NCI-H1436 (cell line): ENCODE measurements at regions not wholly inside any gene's neighbourhood (a gene's known extent, or its start where the extent isn't known, plus 50 kb on each side); places are given as distances from the start of the nearest gene placed in this dataset.

Experiments used
- DNase-seq: peaks from one replicate; lab custom pipeline; 2025; lab: John Stamatoyannopoulos, UW

- DNase-seq = peak; percentile 69
Observed at GRCh38 chr15:77821188-77821958, 188.7 kb upstream of the LINGO1 start.

- no peak for DNase-seq
Observed at GRCh38 chr15:77819851-77820728, 187.4 kb upstream of the LINGO1 start.

- peak; percentile 38 for DNase-seq
Observed at GRCh38 chr15:77819048-77819850, 186.5 kb upstream of the LINGO1 start.

GRCh38 chr15:77818484-77819047 lies 185.9 kb upstream of the LINGO1 start:
- DNase-seq = no peak

- DNase-seq = no peak
Observed at GRCh38 chr15:77817434-77817833, 184.7 kb upstream of the LINGO1 start.

- no peak for DNase-seq
Observed at GRCh38 chr15:77816983-77817382, 184.3 kb upstream of the LINGO1 start.

- no peak for DNase-seq
Observed at GRCh38 chr15:77815015-77815414, 182.3 kb upstream of the LINGO1 start.

- no peak for DNase-seq
Observed at GRCh38 chr15:77812664-77813063, 180.0 kb upstream of the LINGO1 start.

- DNase-seq = no peak
Observed at GRCh38 chr15:77811270-77811669, 178.6 kb upstream of the LINGO1 start.

- DNase-seq = peak; percentile 86
Observed at GRCh38 chr15:77810130-77810571, 177.4 kb upstream of the LINGO1 start.

- no peak for DNase-seq
Observed at GRCh38 chr15:77808581-77809177, 176.0 kb upstream of the LINGO1 start.

- no peak for DNase-seq
Observed at GRCh38 chr15:77808075-77808474, 175.4 kb upstream of the LINGO1 start.

GRCh38 chr15:77807611-77808010 lies 174.9 kb upstream of the LINGO1 start:
- DNase-seq = no peak

- no peak for DNase-seq
Observed at GRCh38 chr15:77807115-77807514, 174.4 kb upstream of the LINGO1 start.

- DNase-seq = no peak
Observed at GRCh38 chr15:77804210-77804609, 171.5 kb upstream of the LINGO1 start.

- DNase-seq = no peak
Observed at GRCh38 chr15:77803487-77803886, 170.8 kb upstream of the LINGO1 start.

GRCh38 chr15:77800305-77800704 lies 167.6 kb upstream of the LINGO1 start:
- DNase-seq = no peak

GRCh38 chr15:77798847-77799246 lies 166.1 kb upstream of the LINGO1 start:
- DNase-seq = no peak

- DNase-seq = no peak
Observed at GRCh38 chr15:77798151-77798835, 165.6 kb upstream of the LINGO1 start.

- no peak for DNase-seq
Observed at GRCh38 chr15:77797270-77797669, 164.6 kb upstream of the LINGO1 start.
